Left hindlimb (tissue), 1 donor: ENCODE measurements at regions not wholly inside any gene's neighbourhood (a gene's known extent, or its start where the extent isn't known, plus 50 kb on each side); places are given as distances from the start of the nearest gene placed in this dataset.

Source experiments
- DNase-seq: peaks from one replicate; pipeline ENCODE4 v3.0.0-alpha.2; 2018

DNA sequence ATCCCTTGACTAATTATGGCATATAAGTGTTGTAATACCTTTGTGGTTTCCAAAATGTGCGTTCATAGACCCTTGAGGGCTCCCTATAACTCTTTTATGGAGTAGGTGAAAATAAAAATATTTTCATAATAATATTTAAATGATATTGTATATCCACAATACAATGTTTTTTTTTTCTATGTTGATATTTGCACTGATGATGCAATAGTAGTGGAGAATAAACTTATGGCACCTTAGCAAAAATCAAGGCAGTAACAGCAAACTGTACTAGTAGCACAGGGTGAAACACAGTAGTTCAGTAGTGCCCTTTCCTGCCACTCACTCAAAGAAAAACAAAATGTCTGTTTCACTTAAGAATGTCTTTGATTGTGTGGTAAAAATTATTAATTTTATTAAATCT lies 465.3 kb downstream of the C4orf33 start:
- DNase-seq = no peak

DNA sequence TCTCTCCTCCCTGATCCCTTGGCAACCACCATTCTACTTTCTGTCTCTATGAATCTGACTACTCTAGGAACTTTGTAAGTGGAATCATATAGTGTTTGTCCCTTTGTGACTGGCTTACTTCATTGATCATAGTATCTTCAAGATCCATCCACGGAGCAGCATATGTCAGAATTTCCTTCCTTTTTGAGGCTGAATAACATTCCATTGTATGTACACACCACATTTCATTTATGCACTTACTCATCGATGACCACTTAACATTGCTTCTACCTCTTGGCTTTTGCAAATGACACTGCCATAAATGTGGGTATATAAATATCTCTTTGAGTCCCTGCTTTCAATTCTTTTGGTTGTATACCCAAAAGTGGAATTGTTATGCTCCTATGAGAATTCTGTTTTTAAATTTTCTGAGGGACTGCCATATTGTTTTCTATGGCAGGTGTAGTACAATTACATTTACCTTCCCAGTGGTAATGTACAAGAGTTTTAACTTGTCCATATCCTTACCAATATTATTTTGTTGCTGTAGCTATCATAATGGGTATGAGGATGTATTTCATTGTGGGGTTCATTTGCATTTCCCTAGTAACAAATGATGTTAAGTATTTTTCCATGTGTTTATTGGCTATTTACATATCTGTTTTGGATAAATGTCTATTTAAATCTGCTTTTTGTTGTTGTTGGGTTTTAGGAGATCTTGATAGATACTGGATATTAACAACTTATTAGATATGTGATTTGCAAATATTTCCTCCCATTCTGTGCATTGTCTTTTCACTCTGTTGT lies 466.1 kb downstream of the C4orf33 start:
- DNase-seq = no peak

DNA sequence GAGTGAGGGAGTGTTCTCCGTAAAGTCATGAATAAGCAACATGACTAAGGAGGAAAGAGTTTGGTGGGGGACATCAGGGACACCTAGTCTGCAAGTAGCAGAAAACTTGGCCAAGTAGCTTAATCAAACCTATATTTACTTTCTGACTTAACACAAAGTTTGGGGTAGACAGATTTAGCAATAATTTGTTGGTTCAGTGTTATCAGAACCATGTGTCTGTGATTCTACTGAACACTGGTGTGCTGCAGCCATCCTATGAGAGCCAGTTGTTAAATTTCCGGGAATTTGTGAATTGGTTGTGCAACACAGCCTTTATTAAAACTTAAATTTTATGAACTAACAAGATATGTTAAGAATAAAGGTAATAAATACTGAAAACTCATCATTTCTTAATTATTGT lies 469.3 kb downstream of the C4orf33 start:
- no peak for DNase-seq

DNA sequence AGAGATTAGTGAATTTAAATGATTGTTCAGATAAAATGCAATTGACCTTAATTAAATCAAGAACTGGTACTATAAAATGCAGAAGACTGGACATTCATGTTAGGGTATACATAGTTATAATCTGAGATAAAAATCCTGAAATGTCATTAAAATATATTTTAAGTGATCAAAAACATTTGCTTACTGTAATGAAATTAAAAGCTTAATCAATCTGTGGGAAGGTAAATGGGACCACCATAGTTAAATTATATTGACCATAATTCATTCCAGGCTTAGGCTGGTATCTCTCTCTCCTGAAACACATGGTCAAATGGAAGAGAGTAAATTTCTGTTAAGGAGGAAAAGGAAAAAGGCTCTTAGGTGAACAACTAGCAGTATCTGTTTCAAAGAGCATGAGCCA lies 474.4 kb downstream of the C4orf33 start:
- DNase-seq = no peak

DNA sequence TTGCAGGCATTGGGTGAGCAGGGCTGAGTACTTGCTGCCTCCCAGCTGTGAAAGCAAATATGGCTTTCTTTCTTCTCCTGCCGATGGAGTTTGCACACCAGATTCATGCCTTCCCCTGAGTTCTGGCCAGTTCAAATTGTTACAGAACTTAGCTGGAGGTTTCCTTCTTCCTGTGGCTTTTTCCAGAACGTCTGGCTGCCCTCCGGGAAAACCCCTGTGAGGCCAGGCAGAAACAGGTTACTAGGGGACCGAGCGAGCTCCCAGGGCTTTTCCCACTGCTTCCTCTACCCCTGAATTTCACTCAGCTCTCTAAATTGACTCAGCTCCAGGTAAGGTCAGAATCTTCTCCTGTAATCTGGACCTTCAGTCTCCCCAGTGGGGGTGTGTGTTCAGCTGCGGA lies 482.4 kb downstream of the C4orf33 start:
- no peak for DNase-seq

DNA sequence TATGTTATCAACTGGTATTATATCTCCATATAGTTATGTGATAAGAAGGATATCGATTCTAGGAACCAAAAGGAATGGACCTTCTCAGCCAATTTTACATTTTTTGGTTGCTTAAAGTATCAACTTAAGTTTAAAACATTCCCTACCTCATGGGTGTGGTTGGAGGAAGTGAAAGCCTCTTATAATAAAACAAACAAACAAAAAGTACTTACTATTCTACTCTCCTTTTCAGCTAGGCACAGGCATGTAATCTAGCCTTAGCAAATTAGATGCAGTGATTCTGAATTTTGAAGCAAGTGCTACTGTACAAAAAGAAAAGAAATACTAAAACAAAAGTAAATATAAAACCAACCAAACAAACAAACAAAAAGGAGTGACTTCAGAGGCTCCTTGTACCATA lies 485.4 kb downstream of the C4orf33 start:
- DNase-seq = no peak

DNA sequence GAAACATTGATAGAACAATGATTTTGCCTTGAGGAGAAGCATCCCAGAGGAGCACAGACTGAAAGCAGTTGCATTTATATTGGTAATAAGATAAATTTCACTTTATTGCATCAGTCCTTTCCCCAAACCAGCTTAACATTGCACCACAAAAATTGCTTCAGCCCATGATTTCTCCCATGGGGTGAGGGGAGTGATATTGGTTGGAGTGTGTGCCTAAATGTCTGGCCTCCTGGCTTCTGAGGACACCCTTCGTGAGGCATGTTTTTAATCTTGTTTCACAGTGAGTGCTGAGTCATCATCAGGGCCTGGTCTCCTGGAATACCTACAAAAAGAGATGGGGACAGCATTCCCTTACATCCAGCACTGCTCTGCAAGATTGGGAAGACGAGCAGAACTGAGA lies 487.9 kb downstream of the C4orf33 start:
- no peak for DNase-seq

DNA sequence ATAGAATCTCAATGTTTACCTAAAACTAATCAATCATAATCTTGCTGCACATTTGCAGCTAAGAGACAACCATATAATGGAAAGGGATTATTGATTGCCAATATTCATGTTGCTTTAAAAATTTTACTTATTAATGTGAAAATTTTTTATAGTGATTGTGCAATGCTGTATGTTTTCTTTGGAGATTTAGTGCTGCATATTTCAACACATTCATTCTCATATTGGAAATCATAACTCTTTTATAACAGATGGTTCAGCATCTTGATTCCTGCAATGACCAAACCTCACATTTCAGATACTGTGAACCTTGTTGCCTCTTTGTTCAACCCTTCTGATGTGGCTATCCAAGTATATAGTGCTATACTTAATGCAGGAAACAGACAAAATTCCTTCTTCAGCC lies 502.6 kb downstream of the C4orf33 start:
- no peak for DNase-seq

DNA sequence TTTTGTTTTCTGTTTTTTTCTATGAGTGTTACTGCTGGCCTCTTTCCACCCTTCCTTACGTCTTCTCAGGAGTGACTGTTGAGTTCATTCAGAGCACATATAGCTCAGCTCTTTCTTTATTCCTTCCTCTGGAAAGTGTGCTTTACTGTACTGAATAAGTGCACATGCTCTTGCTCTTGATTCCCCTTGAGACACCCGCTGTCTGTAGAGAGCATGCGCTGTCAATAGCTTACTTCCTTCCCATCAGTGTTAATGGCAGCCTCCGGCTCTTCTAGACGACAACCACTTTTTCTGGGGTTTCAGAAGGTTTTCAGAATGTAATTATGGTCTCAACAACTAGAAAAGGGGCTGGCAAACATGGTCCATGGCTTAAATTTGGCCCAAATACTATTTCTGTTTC lies 504.9 kb downstream of the C4orf33 start:
- DNase-seq = no peak

DNA sequence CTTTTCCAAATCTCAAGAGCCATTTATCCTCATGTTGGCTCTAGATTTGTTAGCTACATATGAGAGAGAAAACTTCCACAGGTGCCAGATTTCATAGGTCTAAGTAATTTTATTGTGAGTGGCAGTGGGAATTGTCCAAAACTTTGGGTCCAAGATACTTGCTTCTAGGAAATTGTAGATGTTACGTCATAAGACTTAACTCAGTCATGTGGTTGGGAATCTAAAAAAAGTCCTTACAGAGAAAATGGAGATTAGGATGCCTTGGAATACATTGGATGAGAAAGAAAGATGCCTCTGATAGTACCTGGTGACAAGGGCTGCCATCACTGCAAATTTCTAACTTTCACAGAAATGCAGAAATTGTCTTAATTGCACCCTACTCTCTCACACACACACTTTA lies 506.5 kb downstream of the C4orf33 start:
- DNase-seq = no peak

DNA sequence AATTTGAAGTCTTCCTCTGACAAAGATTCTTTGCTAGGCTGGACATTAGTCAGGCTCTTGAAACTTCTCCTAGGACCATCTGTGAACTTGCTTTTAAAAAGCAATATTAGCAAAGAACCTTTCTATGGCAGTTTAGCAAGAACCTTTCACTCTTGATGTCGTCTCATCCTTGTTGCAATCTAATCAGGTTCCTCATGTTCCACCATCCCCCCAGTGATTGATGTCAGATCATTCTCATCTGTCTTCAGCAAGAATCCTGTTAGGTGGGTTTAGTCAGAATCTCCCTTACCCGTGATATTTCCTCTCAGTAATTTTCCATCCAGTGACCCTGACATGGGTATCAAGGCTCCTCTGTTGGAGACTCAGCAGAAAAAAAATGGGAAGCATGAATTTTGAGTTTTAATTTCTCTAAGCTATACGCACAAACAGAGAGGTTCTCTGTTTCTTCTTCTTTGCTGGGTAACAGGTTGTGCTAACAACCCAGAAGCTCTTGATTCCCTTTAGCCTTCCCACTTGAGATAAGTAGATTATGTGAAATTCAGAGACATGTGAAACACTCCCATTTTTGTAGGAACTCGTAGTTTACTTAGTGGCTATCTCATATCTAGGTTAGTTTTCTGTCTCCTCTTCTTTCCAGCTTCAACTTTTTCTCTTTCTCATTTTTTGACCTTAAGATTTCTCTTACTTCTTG lies 507.4 kb downstream of the C4orf33 start:
- no peak for DNase-seq

DNA sequence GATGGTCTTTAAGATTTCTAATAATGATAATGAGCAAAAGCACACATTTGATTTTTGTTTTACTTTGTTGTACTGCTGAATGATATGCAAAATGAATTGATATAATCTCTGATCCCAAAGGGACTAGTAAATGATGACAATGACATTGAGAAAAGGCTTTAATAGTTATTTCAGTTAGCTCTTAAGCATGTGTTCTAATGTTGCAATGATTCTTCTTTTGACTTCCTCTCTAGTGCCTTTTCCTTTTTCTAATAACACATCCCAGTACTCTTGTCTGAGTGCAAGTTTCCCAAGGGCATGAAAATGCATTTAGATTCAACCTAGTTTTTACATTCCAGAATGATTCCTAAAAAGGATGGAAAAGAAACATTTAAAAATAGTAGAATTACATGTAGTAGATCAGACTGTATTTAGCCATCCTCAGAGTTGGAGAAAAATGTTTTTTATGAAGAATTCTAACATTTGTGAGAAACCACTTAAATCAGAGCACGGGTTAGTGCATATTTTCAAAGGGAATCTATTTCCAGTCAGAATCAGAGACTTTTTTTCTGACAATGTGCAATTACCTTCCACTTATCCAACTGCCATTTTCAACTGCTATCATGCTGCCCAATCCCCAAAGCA lies 508.8 kb downstream of the C4orf33 start:
- no peak for DNase-seq

DNA sequence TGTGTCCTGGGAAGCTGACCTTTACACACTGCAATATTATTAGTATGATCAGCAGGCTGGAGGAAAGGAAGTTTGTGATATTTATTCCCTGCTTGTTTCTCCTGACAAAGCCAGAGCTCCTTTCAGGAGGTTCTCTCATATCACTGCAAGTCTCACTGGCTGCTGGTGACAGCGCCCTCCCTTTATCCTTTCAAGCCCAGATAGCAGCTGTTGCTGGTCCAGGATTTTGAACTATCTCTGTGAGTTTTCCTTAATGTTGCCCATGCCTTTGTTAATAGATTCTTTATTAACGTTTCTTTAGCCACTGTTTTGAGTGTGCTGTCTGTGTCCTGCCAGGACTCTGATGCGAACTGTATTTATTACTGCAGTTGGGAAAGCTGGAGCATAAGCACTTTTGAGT lies 518.7 kb downstream of the C4orf33 start:
- no peak for DNase-seq

DNA sequence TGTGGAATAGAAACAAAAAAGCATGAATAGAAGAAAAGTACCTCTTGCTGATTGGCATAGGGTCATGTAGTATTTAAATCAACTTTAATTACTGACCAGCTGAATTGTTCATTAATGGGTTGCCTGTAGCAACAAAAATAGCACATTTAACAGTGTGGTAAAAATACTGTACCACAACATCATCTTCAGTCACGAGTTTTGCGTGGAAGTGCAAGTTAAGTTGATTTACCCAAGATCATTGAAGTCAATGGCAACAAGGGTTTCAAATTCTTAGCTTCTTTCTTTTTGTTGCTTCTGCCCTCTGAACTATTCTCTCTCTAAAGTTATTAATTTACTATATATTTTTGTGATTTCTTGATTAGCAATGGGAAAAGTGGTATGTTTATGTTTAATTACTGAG lies 526.6 kb downstream of the C4orf33 start:
- DNase-seq = no peak

DNA sequence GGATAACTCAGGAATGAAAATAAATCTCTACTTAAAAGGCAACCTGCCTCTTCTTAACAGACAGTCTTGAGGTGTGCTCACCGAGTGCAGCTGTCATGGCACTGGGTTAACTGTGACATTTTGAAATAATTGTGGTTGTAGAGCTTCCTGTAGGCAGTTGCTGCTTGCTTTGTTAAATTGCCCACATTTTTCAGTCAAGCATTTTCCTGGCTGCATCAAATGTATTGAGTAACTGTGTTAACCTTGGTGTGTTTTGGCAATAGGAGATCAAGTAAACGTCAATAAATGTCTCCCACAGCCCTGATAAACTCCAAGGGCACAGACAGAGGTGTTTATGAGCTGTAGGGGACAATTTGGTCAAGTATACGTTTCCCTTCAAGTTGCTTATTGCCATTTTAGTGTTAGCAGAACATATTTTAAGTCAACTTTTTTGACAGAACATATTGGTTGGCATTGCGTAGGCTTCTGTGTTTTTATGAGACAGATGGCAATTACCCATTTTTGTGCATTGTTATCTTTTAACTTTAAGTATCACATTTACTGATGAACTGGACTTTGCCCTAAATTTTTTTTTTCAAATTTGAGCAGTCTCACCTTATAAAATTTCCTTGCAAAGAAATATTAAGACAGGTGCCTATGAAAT lies 527.4 kb downstream of the C4orf33 start:
- no peak for DNase-seq

DNA sequence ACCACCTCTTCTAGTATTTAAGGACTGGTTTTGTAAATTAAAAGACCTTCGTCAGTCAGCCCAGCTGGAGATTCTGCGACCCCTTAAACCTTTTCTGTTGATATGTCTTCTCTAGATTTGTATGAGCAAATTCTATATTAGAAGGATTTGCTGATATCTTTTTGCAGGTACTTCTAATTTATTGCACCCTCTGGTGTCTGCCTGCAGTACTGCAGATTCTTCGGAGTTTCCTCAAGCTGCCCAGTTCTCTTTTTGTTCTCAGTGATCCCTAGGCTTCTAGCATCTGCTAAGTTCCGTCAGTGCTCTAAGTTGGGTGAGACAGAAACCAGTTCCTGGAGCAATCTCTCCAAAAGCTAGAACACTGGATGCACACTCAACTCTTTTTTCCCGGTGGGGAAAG lies 545.2 kb downstream of the C4orf33 start:
- DNase-seq = peak; percentile 25

DNA sequence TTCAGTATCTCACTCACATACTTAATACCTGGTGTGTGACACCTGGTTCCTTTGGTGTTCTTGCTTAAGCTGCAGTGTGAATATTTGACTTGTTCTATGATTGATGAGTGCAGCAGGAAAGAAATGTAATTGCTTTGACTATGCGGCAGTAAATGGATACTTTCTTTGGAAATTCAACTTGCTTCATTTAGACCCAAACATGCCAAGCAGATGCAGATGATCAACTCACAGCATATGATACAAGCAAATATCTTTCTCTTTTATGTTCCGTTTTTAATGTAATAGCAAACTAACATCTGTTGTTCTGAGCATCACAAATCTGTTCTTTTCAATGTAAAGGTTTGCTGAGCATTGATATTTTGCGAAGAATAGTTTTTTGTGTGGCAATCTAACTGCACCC lies 549.5 kb downstream of the C4orf33 start:
- DNase-seq = no peak

DNA sequence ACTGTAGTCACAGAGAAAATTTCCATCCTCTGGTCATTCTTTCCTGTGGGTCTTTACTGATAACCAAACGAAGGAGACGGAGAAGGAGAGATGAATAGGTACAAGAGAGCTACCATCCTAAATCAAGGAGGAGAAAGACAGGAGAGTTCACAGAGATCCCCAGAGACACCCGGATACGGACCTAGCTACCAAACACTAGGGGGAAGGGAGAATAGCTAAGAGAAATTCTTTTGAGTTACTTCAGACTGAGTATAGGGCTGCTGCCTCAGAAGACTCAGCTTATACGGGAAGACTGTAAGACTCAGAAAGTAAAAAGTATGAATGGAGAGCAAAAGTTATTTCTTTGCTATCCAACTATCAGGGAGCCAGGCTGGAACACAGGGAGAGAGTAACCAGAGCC lies 572.1 kb downstream of the C4orf33 start:
- DNase-seq = no peak

DNA sequence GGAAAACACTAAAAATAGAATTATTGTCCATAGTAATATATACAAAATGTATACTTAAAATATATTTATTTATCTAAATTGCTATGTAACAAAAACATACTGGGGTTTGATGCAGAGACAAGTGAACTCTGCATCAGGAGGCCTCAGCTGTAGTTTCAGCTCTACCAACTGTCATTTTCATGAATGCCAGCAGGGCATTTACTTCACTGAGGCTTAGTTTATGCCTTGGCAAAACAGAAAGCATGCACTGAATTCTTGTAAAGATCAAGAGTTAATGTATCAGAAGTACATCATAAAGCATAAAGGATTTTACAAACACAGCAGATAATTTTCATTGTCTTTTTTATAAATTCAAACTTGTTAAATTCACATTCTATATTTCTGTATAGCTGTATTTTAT lies 577.0 kb downstream of the C4orf33 start:
- no peak for DNase-seq

DNA sequence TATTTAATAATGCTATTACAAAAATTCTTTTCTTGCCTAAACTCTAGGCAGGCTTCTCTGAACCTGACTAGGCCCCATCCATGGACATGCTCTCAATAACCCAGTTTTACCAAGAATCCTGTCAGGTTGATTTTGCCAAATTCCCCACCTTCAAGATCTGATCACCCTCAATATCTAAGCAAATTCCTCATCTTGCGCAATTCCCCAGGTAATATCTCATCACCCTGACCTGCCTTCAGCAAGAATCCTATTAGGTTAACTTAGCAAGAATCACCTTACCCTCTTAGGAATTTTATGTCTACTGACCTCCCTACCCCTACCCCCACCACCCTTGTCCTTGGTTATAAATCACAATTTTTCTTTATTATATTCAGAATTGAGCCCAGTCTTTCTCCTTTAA lies 579.1 kb downstream of the C4orf33 start:
- DNase-seq = no peak

DNA sequence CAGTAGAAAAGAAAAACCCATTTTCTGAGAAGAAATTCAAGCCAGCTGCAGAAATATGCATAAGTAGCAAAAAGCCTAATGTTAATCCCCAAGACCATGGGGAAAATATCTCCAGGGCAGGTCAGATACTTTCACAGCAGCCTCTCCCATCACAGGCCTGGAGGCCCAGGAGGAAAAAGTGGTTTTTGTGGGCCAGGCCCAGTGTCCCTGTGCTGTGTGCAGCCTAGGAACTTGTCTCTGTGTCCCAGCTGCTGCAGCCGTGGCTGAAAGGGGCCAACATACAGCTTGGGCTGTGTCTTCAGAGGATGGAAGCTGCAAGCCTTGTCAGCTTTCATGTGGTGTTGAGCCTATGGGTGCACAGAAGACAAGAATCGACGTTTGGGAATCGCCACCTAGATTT lies 581.0 kb downstream of the C4orf33 start:
- no peak for DNase-seq

DNA sequence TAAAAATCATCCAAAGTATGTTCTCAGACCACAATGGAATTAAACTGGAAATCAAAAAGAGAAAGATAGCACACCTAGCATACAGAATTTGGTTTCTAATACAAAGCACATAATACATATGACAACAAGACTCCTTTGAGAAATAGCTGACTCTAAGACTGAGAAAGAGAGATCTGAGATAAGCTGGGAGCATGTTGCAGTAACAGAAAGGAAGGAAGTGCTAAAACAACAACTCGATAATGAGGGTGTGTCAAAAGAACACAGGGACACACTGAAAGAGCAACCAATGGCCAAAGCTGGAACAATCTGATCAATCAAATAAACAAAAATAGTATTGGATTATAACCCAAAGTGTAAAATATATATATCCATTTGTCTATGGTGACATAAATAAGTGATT lies 586.6 kb downstream of the C4orf33 start:
- DNase-seq = no peak

DNA sequence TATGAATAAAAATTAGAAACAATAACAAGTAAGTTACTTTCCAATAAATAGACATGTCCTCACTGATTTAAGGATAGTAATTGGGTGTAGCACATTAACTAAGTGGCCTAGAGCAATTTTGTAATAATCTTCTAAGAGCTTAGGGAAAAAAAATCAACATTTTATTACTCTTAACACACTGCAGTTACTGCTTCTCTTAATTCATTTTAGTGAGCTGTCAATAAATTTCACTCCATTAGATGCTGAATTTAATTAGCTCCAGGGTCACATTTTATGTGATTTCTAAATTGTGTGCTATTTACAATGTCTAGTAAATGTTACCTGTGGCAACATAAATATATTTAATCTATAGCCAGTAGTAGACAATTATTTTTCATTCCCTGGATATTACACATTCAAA lies 612.0 kb downstream of the C4orf33 start:
- DNase-seq = no peak

DNA sequence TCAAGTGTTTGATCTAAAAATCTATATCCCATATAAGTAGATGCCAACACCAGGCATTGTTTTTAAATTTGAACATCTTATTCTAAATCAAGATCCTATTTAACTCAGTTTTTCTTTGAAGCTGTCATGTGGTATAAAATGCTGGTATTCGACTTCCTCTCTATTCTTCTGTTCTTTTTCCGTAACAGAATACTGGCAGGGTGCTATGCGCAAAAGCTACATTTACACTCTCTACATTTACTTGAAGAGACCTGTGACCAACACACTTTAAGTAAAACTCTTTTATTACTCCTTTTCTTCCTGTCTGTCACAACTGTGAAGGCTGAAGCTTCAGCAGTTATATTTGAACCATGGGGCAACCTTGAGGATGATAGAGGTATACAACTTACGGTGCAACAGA lies 612.8 kb downstream of the C4orf33 start:
- no peak for DNase-seq
